Keratinocyte (primary cell): ENCODE measurements at regions not wholly inside any gene's neighbourhood (a gene's known extent, or its start where the extent isn't known, plus 50 kb on each side); places are given as distances from the start of the nearest gene placed in this dataset.

ENCODE experiments used
- DNase-seq: peaks from one replicate; pipeline ENCODE4 v3.0.0-alpha.2; 2011; ENCODE audit warnings: low read depth, missing footprints, low spot score
- FAIRE-seq: peaks from 2 replicates; lab custom pipeline; 2011; peaks lifted over from hg19 to GRCh38; lab: Jason Lieb, UNC
- H2AFZ ChIP-seq: 2 replicates; pipeline ENCODE4 v1.6.0; 2012; ENCODE audit warnings: low read length, control low read depth, inconsistent platforms; ENCODE audit not compliant: control insufficient read depth
- H3K27ac ChIP-seq: 2 replicates; pipeline ENCODE4 v1.5.1; 2011; ENCODE audit warnings: low read length; ENCODE audit not compliant: control insufficient read depth, insufficient read depth
- H3K27me3 ChIP-seq: 3 replicates; pipeline ENCODE4 v1.6.0; 2011; ENCODE audit warnings: low read length; ENCODE audit not compliant: control insufficient read depth, insufficient read depth; ENCODE audit errors: extremely low read depth
- H3K36me3 ChIP-seq, 2 experiments: 2 replicates in 1 of 2; 3 replicates in 1 of 2; pipeline ENCODE4 v1.5.1; 2011; ENCODE audit warnings: low read length in 2 of 2, mild to moderate bottlenecking in 1 of 2; ENCODE audit not compliant: control insufficient read depth in 2 of 2, insufficient read depth in 2 of 2; ENCODE audit errors: extremely low read depth in 1 of 2
- H3K4me1 ChIP-seq: 3 replicates; pipeline ENCODE4 v1.5.1; 2011; ENCODE audit warnings: low read length; ENCODE audit not compliant: control insufficient read depth, insufficient read depth; ENCODE audit errors: extremely low read depth
- H3K4me2 ChIP-seq: 3 replicates; pipeline ENCODE4 v1.6.0; 2011; ENCODE audit warnings: low read depth, low read length; ENCODE audit not compliant: control insufficient read depth, insufficient read depth; ENCODE audit errors: extremely low read depth
- H3K4me3 ChIP-seq, 3 experiments: fragments of 200-600 bp in 1 of 3; sonication (generic) in 1 of 3; 2 replicates in 2 of 3; 3 replicates in 1 of 3; pipeline ENCODE4 v1.5.1; 2011 to 2016; ENCODE audit warnings: low read length in 3 of 3, mild to moderate bottlenecking in 3 of 3, control low read depth in 2 of 3, inconsistent platforms in 1 of 3, low read depth in 1 of 3, mixed read lengths in 1 of 3, mixed run types in 1 of 3, moderate library complexity in 1 of 3; ENCODE audit not compliant: control insufficient read depth in 2 of 3, insufficient read depth in 2 of 3; ENCODE audit errors: extremely low read depth in 1 of 3
- H3K79me2 ChIP-seq: 2 replicates; pipeline ENCODE4 v1.6.0; 2012; ENCODE audit warnings: low read length; ENCODE audit not compliant: control insufficient read depth, insufficient read depth
- H3K9ac ChIP-seq: 3 replicates; pipeline ENCODE4 v1.6.0; 2011; ENCODE audit warnings: low read length; ENCODE audit not compliant: control insufficient read depth, insufficient read depth; ENCODE audit errors: extremely low read depth
- H3K9me1 ChIP-seq: 3 replicates; pipeline ENCODE4 v1.6.0; 2011; ENCODE audit warnings: low read length; ENCODE audit not compliant: control insufficient read depth, insufficient read depth; ENCODE audit errors: extremely low read depth
- H3K9me3 ChIP-seq: 2 replicates; pipeline ENCODE4 v1.5.1; 2012; ENCODE audit warnings: low read depth, low read length; ENCODE audit not compliant: control insufficient read depth
- H4K20me1 ChIP-seq: 3 replicates; pipeline ENCODE4 v1.6.0; 2011; ENCODE audit warnings: low read length; ENCODE audit not compliant: control insufficient read depth, insufficient read depth; ENCODE audit errors: extremely low read depth
- CTCF ChIP-seq, 3 experiments: IDR thresholded peaks in 1 of 3; conservative IDR thresholded peaks in 1 of 3; optimal IDR thresholded peaks in 1 of 3; 2 replicates in 2 of 3; 3 replicates in 1 of 3; pipeline versions ENCODE3 to v1.5.1; 2011; ENCODE audit warnings: low read length in 3 of 3, mild to moderate bottlenecking in 3 of 3, moderate library complexity in 2 of 3, control low read depth in 1 of 3, inconsistent platforms in 1 of 3; ENCODE audit not compliant: insufficient read depth in 2 of 3; ENCODE audit errors: extremely low read depth in 1 of 3
- EZH2 ChIP-seq: IDR thresholded peaks from one replicate; pipeline ENCODE4 v1.6.1; 2012; ENCODE audit warnings: inconsistent platforms, mild to moderate bottlenecking, low read length, moderate library complexity
- dilution Hi-C: fragments of 300-500 bp; cut with MboI; formaldehyde crosslinking; loops from one replicate; pipeline ENCODE4 v1.7.0; 2020; ENCODE audit warnings: low sequenced_read_pairs; ENCODE audit not compliant: extremely low pct_ligation_motif_present

GRCh38 chr10:117751259-117751658, 208.7 kb downstream of the EMX2 start:
- Histone ChIP-seq H3K36me3 (no peaks in the 10 kb centered on the region), H3K4me2 (no peak overlapping the region), H4K20me1 (no peaks in the 10 kb centered on the region), H3K27me3 (no peaks in the 10 kb centered on the region), H3K27ac (no peak overlapping the region), H3K9me3 (no peaks in the 10 kb centered on the region), H3K4me1 (no peaks in the 10 kb centered on the region), H2AFZ (no peak overlapping the region), H3K9ac (no peak overlapping the region), H3K9me1 (no peaks in the 10 kb centered on the region), H3K4me3 (no peak overlapping the region), H3K79me2 (no peaks in the 10 kb centered on the region)
- FAIRE-seq (no peak), DNase-seq (no peak)
- dilution Hi-C loops: no loop called here
- TF ChIP-seq CTCF (optimal IDR thresholded peaks at IDR 0.05 in 1 of 3, IDR thresholded peaks at IDR 0.05 in 1 of 3, conservative IDR thresholded peaks at IDR 0.05 in 1 of 3; ENCODE audit: extremely low read depth in 1 of 3, insufficient read depth in 2 of 3, low read length in 3 of 3) (no peak), EZH2 (no peak)

- Histone ChIP-seq H3K79me2 (no peaks in the 10 kb centered on the region), H3K36me3 (no peaks in the 10 kb centered on the region), H3K27me3 (no peaks in the 10 kb centered on the region), H4K20me1 (no peaks in the 10 kb centered on the region), H2AFZ (no peak overlapping the region), H3K9me1 (no peaks in the 10 kb centered on the region), H3K4me2 (no peak overlapping the region), H3K4me1 (no peaks in the 10 kb centered on the region), H3K27ac (no peak overlapping the region), H3K9me3 (no peaks in the 10 kb centered on the region), H3K9ac (no peak overlapping the region), H3K4me3 (no peak overlapping the region)
- FAIRE-seq (no peak), DNase-seq (no peak)
- dilution Hi-C loops: no loop called here
- TF ChIP-seq CTCF (optimal IDR thresholded peaks at IDR 0.05 in 1 of 3, IDR thresholded peaks at IDR 0.05 in 1 of 3, conservative IDR thresholded peaks at IDR 0.05 in 1 of 3; ENCODE audit: extremely low read depth in 1 of 3, insufficient read depth in 2 of 3, low read length in 3 of 3): peak in 1 of 3 experiments; percentile 14
- TF ChIP-seq EZH2: no peak
These were observed 209.6 kb downstream of the EMX2 start for GRCh38 chr10:117752103-117752502.
